HCT116 (cell line): ENCODE measurements at regions not wholly inside any gene's neighbourhood (a gene's known extent, or its start where the extent isn't known, plus 50 kb on each side); places are given as distances from the start of the nearest gene placed in this dataset.

Experiments
- ATAC-seq: fragments of 200-7000 bp; cut with Tn5 transposase; 2 replicates; pipeline ENCODE4 v1.9.1; 2020; ENCODE audit warnings: mild to moderate bottlenecking, moderate library complexity
- BruUV-seq: library from RNA; stranded (reverse); fragments of 400-500 nt; replicated peaks from 2 replicates; lab custom pipeline; 2021; lab: Mats Ljungman, UMichigan
- CTCF ChIA-PET: fragments of 300-600 bp; sonication (Branson Sonifier 250); formaldehyde crosslinking; loops from one replicate; lab custom pipeline; 2021; ENCODE audit warnings: antibody characterized with exemption; lab: Charles Lee
- POLR2A ChIA-PET: fragments of 300-600, 350-600 bp; sonication (Branson Sonifier 250); formaldehyde crosslinking; loops from one replicate; lab custom pipeline; 2021; ENCODE audit warnings: antibody characterized with exemption; lab: Charles Lee
- RAD21 ChIA-PET, 2 experiments: fragments of 300-600 bp; sonication (Branson Sonifier 250); formaldehyde crosslinking; loops; one replicate each; lab custom pipeline; 2023; ENCODE audit warnings: low total read pairs in 2 of 2; ENCODE audit not compliant: uncharacterized antibody in 2 of 2, unreplicated experiment in 2 of 2, low non-redundant PET in 1 of 2; lab: Charles Lee
- DNase-seq: peaks from one replicate; pipeline ENCODE4 v3.0.0-alpha.2; 2010; ENCODE audit warnings: low read depth, low spot score
- H2AFZ ChIP-seq: fragments of 200-600 bp; shearing (Covaris generic), sonication (generic); 2 replicates; pipeline ENCODE4 v1.6.1; 2017; ENCODE audit warnings: low read depth, mixed run types, mixed read lengths, antibody characterized with exemption, low read length; ENCODE audit not compliant: poor library complexity, severe bottlenecking
- H3K27ac ChIP-seq: 2 replicates; pipeline ENCODE4 v1.5.1; 2012; ENCODE audit warnings: low read depth, low read length
- H3K27me3 ChIP-seq: fragments of 200-600 bp; sonication (generic); 2 replicates; pipeline ENCODE4 v1.6.1; 2016; ENCODE audit warnings: mixed run types, low read length, mixed read lengths; ENCODE audit not compliant: insufficient read depth
- H3K36me3 ChIP-seq, 2 experiments: fragments of 200-500 bp in 1 of 2; fragments of 200-600 bp in 1 of 2; sonication (Bioruptor generic) in 1 of 2; sonication (generic) in 1 of 2; 2 replicates each; pipeline versions ENCODE4 v1.5.1 to v1.6.1; 2014 to 2016; ENCODE audit warnings: low read length in 2 of 2, inconsistent platforms in 1 of 2, mixed read lengths in 1 of 2, mixed run types in 1 of 2; ENCODE audit not compliant: insufficient read depth in 2 of 2, control insufficient read depth in 1 of 2
- H3K4me1 ChIP-seq, 2 experiments: fragments of 200-600 bp in 1 of 2; sonication (generic) in 1 of 2; 2 replicates each; pipeline versions ENCODE4 v1.5.1 to v1.6.1; 2012 to 2017; ENCODE audit warnings: low read length in 2 of 2, inconsistent platforms in 1 of 2, mild to moderate bottlenecking in 1 of 2, mixed read lengths in 1 of 2, mixed run types in 1 of 2, moderate library complexity in 1 of 2; ENCODE audit not compliant: insufficient read depth in 2 of 2, control insufficient read depth in 1 of 2
- H3K4me2 ChIP-seq: fragments of 200-600 bp; sonication (generic); 2 replicates; pipeline ENCODE4 v1.6.1; 2017; ENCODE audit warnings: mixed run types, low read length, mixed read lengths
- H3K4me3 ChIP-seq, 2 experiments: fragments of 200-600 bp in 1 of 2; sonication (generic) in 1 of 2; replicated peaks in 1 of 2; 2 replicates each; pipeline ENCODE4 v1.5.1; 2011 to 2016; ENCODE audit warnings: low read length in 2 of 2, control low read depth in 1 of 2, low read depth in 1 of 2, mild to moderate bottlenecking in 1 of 2, mixed read lengths in 1 of 2, mixed run types in 1 of 2
- H3K79me2 ChIP-seq: fragments of 200-600 bp; sonication (generic); 2 replicates; pipeline ENCODE4 v1.6.1; 2017; ENCODE audit warnings: mild to moderate bottlenecking, mixed run types, low read length, moderate library complexity, mixed read lengths; ENCODE audit not compliant: insufficient read depth
- H3K9ac ChIP-seq: fragments of 200-600 bp; sonication (generic); 2 replicates; pipeline ENCODE4 v1.6.1; 2016; ENCODE audit warnings: low read length, mixed read lengths
- H3K9me2 ChIP-seq: fragments of 200-600 bp; sonication (generic), shearing (Covaris generic); 2 replicates; pipeline ENCODE4 v1.6.1; 2017; ENCODE audit warnings: mixed run types, mild to moderate bottlenecking, moderate library complexity; ENCODE audit not compliant: insufficient read depth
- H3K9me3 ChIP-seq, 2 experiments: fragments of 200-500 bp in 1 of 2; fragments of 200-600 bp in 1 of 2; sonication (Bioruptor generic) in 1 of 2; sonication (generic) in 1 of 2; 2 replicates each; pipeline ENCODE4 v1.6.1; 2014 to 2017; ENCODE audit warnings: low read length in 2 of 2, mixed read lengths in 2 of 2, inconsistent platforms in 1 of 2, low read depth in 1 of 2, mild to moderate bottlenecking in 1 of 2, mixed run types in 1 of 2, moderate library complexity in 1 of 2; ENCODE audit not compliant: control insufficient read depth in 1 of 2, insufficient read depth in 1 of 2
- H4K20me1 ChIP-seq: fragments of 200-600 bp; sonication (generic), shearing (Covaris generic); 2 replicates; pipeline ENCODE4 v1.6.1; 2017; ENCODE audit warnings: mixed run types, mild to moderate bottlenecking, moderate library complexity; ENCODE audit not compliant: insufficient read depth
- CBX3 ChIP-seq: IDR thresholded peaks from 2 replicates; pipeline ENCODE4 v1.6.1; 2012; ENCODE audit warnings: low read depth
- CEBPB ChIP-seq: IDR thresholded peaks from 2 replicates; pipeline ENCODE4 v1.6.1; 2012; ENCODE audit warnings: low read depth
- CTCF ChIP-seq, 3 experiments: fragments of 200-600 bp in 1 of 3; sonication (generic) in 1 of 3; IDR thresholded peaks in 2 of 3; conservative IDR thresholded peaks in 1 of 3; 2 replicates each; pipeline ENCODE4 v1.5.1; 2012 to 2017; ENCODE audit warnings: low read depth in 2 of 3, low read length in 2 of 3, antibody characterized with exemption in 1 of 3, borderline replicate concordance in 1 of 3, control low read depth in 1 of 3, mild to moderate bottlenecking in 1 of 3, mixed read lengths in 1 of 3, mixed run types in 1 of 3, moderate library complexity in 1 of 3; ENCODE audit not compliant: insufficient read depth in 1 of 3
- ELF1 ChIP-seq: IDR thresholded peaks from 2 replicates; pipeline ENCODE4 v1.6.1; 2012; ENCODE audit warnings: low read depth, borderline replicate concordance
- EZH2 ChIP-seq: fragments of 200-600 bp; sonication (generic); IDR thresholded peaks from 2 replicates; pipeline ENCODE4 v1.6.1; 2017; ENCODE audit warnings: antibody characterized with exemption, mixed run types
- FOSL1 ChIP-seq: IDR thresholded peaks from 2 replicates; pipeline ENCODE4 v1.6.1; 2012; ENCODE audit warnings: low read depth
- RAD21 ChIP-seq: IDR thresholded peaks from 2 replicates; pipeline ENCODE4 v1.6.1; 2012; ENCODE audit warnings: low read depth, mild to moderate bottlenecking
- SIN3A ChIP-seq: IDR thresholded peaks from 2 replicates; pipeline ENCODE4 v1.6.1; 2012; ENCODE audit warnings: low read depth
- SP1 ChIP-seq: IDR thresholded peaks from 2 replicates; pipeline ENCODE4 v1.6.1; 2012; ENCODE audit warnings: low read depth
- SRF ChIP-seq: IDR thresholded peaks from 2 replicates; pipeline ENCODE4 v1.6.1; 2012; ENCODE audit warnings: low read depth
- TCF7L2 ChIP-seq: IDR thresholded peaks from 2 replicates; pipeline ENCODE4 v1.7.0; 2011; ENCODE audit warnings: borderline replicate concordance, inconsistent platforms; ENCODE audit not compliant: insufficient read depth, insufficient read length; ENCODE audit errors: extremely low read depth
- YY1 ChIP-seq: IDR thresholded peaks from 2 replicates; pipeline ENCODE4 v1.6.1; 2011; ENCODE audit warnings: low read length, low read depth, moderate library complexity, mild to moderate bottlenecking; ENCODE audit not compliant: insufficient replicate concordance; ENCODE audit errors: extremely low read depth
- ZBTB33 ChIP-seq: IDR thresholded peaks from 2 replicates; pipeline ENCODE4 v1.6.1; 2011; ENCODE audit warnings: mild to moderate bottlenecking, low read length, moderate library complexity; ENCODE audit not compliant: insufficient replicate concordance; ENCODE audit errors: extremely low read depth
- ZFX ChIP-seq: fragments of 450-650 bp; IDR thresholded peaks from 2 replicates; pipeline ENCODE4 v1.6.1; 2017
- ZNF274 ChIP-seq: fragments of 200-500 bp; sonication (Bioruptor generic); IDR thresholded peaks from 2 replicates; pipeline ENCODE4 v1.6.1; 2014; ENCODE audit warnings: mild to moderate bottlenecking, low read depth, low read length, inconsistent platforms
- intact Hi-C: fragments of 100-400 bp; cut with micrococcal nuclease; formaldehyde crosslinking; loops from 2 replicates; pipeline ENCODE4 v1.10.0; 2022

- no peak for ATAC-seq
- H3K9ac ChIP-seq = no peak overlapping the region
- POLR2A ChIA-PET = interaction anchor here (3.3 kb wide), 1 partner anchor 10 kb away, joined by 13 read pairs; no protein-coding TSS in a partner anchor
Measured at GRCh38 chr6:7047966-7048365, 59.8 kb upstream of the RREB1 start.

More at GRCh38 chr6:7047966-7048365, 59.8 kb upstream of the RREB1 start:
- TF ChIP-seq CTCF (IDR thresholded peaks at IDR 0.05 in 2 of 3, conservative IDR thresholded peaks at IDR 0.05 in 1 of 3; ENCODE audit: borderline replicate concordance in 1 of 3, insufficient read depth in 1 of 3, low read depth in 2 of 3, low read length in 2 of 3) (no peak), YY1 (no peak), FOSL1 (no peak), CBX3 (no peak), ZFX (no peak), ZNF274 (no peak), CEBPB (no peak), TCF7L2 (no peak), SP1 (no peak), SIN3A (no peak), SRF (no peak), RAD21 (no peak), EZH2 (no peak), ELF1 (no peak), ZBTB33 (no peak)
- no peak overlapping the region for H3K4me2 ChIP-seq
- peaks cover 0 to 16% of the 10 kb centered on the region in 2 experiments; a peak in 1 of 4 replicates for H3K4me1 ChIP-seq
- H3K79me2 ChIP-seq = no peaks in the 10 kb centered on the region
- no peaks in the 10 kb centered on the region for H3K9me2 ChIP-seq
- no peak for DNase-seq
- intact Hi-C loops = no loop called here
- no peaks in the 10 kb centered on the region for H3K36me3 ChIP-seq
- no TSS peak for BruUV-seq
- H3K9me3 ChIP-seq = no peaks in the 10 kb centered on the region
- ChIA-PET CTCF (no interaction called here), RAD21 (no interaction called here)
- H2AFZ ChIP-seq = peak overlapping the region; percentile 98
- no peaks in the 10 kb centered on the region for H4K20me1 ChIP-seq
- H3K4me3 ChIP-seq = no peak overlapping the region
- H3K27me3 ChIP-seq = no peaks in the 10 kb centered on the region
- H3K27ac ChIP-seq = no peak overlapping the region
